Activated T-cell treated with anti-CD3 and anti-CD28 coated beads, Interleukin-2, amount 50 U/mL, for 1 hour (primary cell): ENCODE measurements at regions not wholly inside any gene's neighbourhood (a gene's known extent, or its start where the extent isn't known, plus 50 kb on each side); places are given as distances from the start of the nearest gene placed in this dataset.
"Not testable (repeated sequence)": the region's sequence is repeated elsewhere in the genome, so short reads cannot be mapped to it uniquely, and the experiment has no call there.

Experiments used
- DNase-seq: peaks from one replicate; pipeline ENCODE4 v3.0.0-alpha.2; 2020

- DNase-seq, result not testable (repeated sequence)
Measured at GRCh38 chr9:126190994-126191393, 135.6 kb upstream of the MVB12B start.

GRCh38 chr9:126198854-126199253 is 127.8 kb upstream of the MVB12B start:
- no peak for DNase-seq

- no peak for DNase-seq
Measured at GRCh38 chr9:126203313-126203712, 123.3 kb upstream of the MVB12B start.

GRCh38 chr9:126204197-126204596 is 122.4 kb upstream of the MVB12B start:
- DNase-seq, result no peak

GRCh38 chr9:126204708-126205225 is 121.9 kb upstream of the MVB12B start:
- DNase-seq, result no peak

- no peak for DNase-seq
Measured at GRCh38 chr9:126205265-126205664, 121.4 kb upstream of the MVB12B start.

GRCh38 chr9:126205845-126206498 is 120.7 kb upstream of the MVB12B start:
- no peak for DNase-seq

- DNase-seq, result no peak
Measured at GRCh38 chr9:126207256-126207655, 119.4 kb upstream of the MVB12B start.

GRCh38 chr9:126208216-126208758 is 118.3 kb upstream of the MVB12B start:
- no peak for DNase-seq

GRCh38 chr9:126211441-126212074 is 115.1 kb upstream of the MVB12B start:
- DNase-seq, result no peak

GRCh38 chr9:126215486-126215885 is 111.1 kb upstream of the MVB12B start:
- no peak for DNase-seq

- no peak for DNase-seq
Measured at GRCh38 chr9:126216826-126217225, 109.8 kb upstream of the MVB12B start.

GRCh38 chr9:126217250-126217653 is 109.4 kb upstream of the MVB12B start:
- no peak for DNase-seq

GRCh38 chr9:126217797-126218196 is 108.8 kb upstream of the MVB12B start:
- no peak for DNase-seq

- DNase-seq, result no peak
Measured at GRCh38 chr9:126218359-126219125, 108.1 kb upstream of the MVB12B start.

- DNase-seq, result no peak
Measured at GRCh38 chr9:126219166-126219565, 107.5 kb upstream of the MVB12B start.

- no peak for DNase-seq
Measured at GRCh38 chr9:126219648-126220063, 107.0 kb upstream of the MVB12B start.

GRCh38 chr9:126221480-126221879 is 105.1 kb upstream of the MVB12B start:
- no peak for DNase-seq

GRCh38 chr9:126222363-126222834 is 104.2 kb upstream of the MVB12B start:
- no peak for DNase-seq

- no peak for DNase-seq
Measured at GRCh38 chr9:126222835-126223431, 103.7 kb upstream of the MVB12B start.

- no peak for DNase-seq
Measured at GRCh38 chr9:126223798-126224531, 102.7 kb upstream of the MVB12B start.
